Right ventricle myocardium inferior (tissue), 1 donor: ENCODE measurements at regions not wholly inside any gene's neighbourhood (a gene's known extent, or its start where the extent isn't known, plus 50 kb on each side); places are given as distances from the start of the nearest gene placed in this dataset.
"Not testable (repeated sequence)": the region's sequence is repeated elsewhere in the genome, so short reads cannot be mapped to it uniquely, and the experiment has no call there.

Experiments used
- ATAC-seq: fragments of 200-7000 bp; cut with Tn5 transposase; one replicate; pipeline ENCODE4 v1.9.1; 2020; ENCODE audit warnings: mild to moderate bottlenecking, moderate library complexity
- DNase-seq: peaks from one replicate; pipeline ENCODE4 v3.0.0; 2021; ENCODE audit errors: missing footprints
- intact Hi-C: fragments of 100-400 bp; cut with DNase I; formaldehyde crosslinking; loops from one replicate; pipeline ENCODE4 v1.11.0; 2022
- donor health status: DM: no; HTN: yes; CAD: no; lungs with severe emphysema.

DNA sequence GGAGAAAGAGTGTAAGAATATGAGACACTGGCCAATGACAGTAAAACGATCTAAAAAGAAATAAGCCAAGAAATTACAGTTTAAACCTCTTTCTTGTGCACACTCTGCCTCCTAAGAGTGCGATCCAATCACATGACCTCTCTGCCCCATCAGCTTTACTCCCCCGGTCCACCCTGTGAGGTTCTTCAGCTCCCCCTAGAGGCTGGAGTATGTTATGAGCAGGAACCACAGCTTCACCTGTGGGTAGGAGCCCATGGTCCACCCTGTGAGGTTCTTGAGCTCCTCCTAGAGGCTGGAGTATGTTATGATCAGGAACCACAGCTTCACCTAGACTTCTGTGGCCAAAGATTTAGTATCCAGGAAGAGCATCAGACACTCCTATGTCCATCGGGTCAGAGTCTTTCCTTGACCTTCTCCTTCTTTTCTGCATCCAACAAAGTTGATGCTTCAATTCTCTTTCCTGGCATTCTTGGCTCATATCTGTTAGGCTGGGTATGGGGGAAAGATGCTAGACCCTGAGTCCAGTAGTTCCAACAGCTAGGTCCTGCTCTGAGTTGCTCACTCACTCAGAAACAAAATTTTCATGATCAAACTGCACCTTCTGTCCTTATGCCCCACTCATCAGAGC is 164.0 kb downstream of the MINAR1 start:
- peak; percentile 57 for ATAC-seq
- no peak for DNase-seq
- intact Hi-C loops: no loop called here

DNA sequence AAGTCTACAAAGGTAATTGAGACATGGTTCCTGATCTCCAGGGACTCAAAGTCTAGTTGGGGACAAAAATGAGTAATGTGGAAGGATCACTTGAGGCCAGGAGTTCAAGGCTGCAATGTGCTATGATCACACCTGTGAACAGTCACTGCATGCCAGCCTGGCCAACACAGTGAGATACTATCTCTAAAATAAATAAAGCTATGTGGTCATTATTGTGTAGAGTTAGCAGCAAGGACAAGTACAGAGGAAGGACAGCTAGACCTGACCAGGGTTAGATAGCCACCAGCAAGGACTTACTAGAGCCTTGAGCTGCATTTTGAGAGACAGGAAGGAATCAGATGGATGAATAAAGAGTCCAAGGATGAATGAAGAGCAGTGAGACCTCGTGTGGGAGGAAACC is 166.5 kb downstream of the MINAR1 start:
- DNase-seq (no peak), ATAC-seq (no peak)
- intact Hi-C loops: no loop called here

DNA sequence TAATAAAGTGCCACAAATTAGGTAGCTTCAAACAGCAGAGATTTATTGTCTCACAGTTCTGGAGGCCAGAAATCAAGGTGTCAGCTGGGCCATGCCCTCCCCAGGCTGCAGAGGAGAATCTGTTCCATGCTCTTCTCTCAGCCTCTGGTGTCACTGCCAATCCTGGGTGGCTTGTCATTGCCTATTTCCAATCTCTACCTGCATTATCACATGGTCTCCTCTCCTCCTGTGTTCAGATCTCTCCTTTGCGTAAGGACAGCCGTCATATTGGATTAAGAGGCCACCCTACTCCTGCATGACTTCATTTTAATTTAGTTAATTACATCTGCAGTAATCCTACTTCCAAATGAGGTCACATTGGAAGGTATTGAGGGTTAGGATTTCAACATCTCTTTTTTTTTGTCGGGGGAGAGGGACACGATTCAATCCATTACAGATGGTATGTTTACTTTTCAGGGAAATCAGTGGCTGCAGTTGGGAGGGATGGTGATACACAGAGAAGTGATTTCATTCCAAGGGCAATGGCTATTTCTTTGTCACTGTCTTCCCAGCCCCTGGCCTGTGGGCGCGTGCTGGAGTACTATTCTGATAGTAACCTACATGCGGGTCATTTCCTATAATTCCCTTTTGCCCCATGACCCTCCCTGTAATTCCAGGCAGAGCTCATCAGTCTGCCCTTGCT is 169.4 kb downstream of the MINAR1 start:
- no peak for ATAC-seq
- intact Hi-C loops: no loop called here
- DNase-seq: no peak

DNA sequence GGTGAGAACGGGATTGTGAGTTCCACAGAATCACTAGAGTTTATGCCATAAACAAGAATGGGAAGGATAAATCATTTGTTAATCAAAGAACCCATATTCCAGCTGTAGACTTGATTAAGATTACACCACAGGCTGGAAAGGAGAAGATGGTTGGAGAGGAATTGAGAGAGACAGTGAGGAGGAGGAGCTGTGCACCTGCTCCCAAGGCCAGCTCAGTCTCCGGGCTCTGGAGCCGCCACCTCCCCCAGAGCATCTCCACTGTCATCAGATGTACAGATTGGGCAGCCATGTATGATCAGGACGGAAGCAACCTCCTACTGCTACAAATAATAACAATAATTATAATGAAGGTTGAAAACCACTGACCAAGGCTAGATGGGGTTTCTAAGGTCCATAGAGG is 170.0 kb downstream of the MINAR1 start:
- DNase-seq (no peak), ATAC-seq (no peak)
- intact Hi-C loops: no loop called here

DNA sequence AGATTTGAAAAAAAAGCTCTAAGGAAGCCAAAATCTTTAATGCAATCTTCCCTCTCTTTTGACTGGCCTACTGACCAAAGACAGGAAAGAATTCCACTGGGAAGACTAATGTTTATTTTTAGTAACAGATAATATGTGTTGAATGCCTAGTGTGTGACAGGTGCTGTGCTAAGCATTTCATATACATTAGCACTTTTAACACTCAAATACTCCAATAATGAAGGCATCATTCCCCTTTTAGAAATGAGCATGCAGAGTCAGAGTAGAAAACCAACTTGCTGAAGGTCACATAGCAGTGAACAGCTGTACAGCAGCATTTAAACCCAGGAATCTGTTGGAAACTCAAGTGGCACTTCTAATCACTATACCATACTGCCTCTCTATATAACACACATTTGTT is 170.6 kb downstream of the MINAR1 start:
- intact Hi-C loops: no loop called here
- ATAC-seq (no peak), DNase-seq (no peak)

DNA sequence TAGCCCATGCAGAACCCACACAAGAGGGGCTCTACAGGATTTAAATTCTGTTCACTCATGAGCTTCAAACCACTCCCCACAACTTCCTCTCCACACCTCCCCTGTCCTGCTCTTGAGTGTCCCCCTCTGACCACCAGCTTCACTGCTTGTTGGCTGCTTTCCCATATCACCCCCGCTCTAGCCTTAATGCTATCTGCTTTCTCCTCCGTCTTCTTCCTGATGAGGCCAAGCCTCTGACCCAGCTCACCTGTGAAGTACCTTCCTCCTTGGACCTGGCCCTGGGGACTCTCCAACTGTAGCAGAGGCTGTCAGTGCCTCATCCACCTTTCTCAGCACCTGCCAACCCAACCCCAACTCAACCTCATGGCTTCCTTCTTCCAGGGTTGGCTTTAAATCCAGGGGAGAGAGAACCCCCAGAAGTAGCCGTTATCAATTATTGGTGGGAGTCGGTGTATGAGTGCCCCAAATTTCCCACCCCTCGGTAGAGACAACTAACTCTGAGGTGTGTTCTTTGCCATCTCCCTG is 174.8 kb downstream of the MINAR1 start:
- DNase-seq: no peak
- ATAC-seq: no peak
- intact Hi-C loops: no loop called here

DNA sequence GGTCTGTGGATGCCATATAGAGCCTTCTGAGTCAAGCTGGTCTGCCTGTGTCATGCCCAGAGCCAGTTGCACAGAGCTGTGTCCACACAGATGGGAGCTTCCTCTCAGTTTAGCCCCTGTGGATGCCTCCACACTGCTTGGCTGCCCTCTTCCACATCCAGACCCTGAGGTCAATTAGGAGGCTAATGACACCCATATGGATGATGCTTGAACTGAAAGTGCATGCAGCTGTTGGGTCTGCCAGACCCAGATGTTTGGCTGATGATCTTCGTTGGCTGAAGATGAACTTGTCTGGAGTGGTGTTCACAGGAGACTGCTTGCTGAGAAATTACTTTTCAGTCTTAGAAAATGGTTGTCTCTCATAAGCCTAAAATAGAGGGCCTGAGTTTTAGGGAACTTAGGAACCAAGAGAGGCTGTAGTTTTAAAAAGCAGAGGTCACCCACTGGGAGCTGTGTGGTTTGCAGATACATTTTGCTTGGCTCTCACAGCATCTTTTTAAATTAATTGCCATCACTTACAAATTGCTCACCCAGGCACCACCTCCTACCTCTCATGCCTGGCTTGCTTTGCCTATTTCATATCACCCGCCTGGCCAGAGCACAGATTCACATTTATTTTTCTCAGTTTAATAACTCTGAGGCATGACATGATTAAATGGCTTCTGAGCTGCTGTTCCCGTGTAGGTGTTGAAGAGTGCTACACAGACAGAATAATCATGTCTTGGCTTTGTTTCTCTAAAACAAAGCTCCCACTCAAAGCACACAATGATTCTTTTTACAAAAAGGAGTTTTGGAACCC is 176.1 kb downstream of the MINAR1 start:
- DNase-seq: no peak
- ATAC-seq: no peak
- intact Hi-C loops: no loop called here

DNA sequence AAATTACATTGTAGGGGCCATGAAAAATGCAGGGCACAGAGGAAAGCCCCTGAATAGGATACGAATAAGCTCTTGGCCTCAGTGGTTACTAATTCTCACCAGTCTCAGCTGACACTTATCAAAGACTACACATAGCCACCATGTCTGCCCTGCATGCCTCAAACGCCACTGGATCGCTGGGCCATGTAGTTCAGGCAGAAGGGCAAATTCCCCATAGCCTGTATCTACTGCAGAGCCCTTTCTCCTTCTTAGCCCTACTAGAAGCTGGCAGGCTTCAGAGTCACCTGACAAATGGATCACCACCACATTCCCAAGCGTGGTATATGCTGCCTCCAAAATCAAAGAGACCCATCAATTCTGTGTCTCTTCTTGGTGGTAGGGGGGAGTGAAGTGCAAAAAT is 177.4 kb downstream of the MINAR1 start:
- DNase-seq: no peak
- intact Hi-C loops: no loop called here
- ATAC-seq: no peak

DNA sequence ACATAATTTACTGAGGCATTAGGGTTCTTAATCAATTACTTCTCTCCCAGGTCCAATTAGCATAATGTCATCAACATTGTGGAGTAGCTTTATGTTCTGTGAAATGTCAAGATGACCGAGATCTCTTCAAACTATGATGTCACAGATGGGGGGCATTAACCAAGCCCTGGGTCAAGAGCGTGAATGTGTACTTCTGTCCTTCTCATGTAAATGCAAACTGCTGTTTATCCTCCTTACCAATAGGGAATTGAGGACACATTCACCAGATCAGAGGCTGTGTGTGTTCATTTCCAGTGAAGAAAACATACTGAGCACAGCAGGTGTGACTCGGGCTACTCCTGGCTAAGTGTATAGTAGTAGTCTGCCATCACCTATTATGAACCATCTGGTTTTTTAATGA is 177.9 kb downstream of the MINAR1 start:
- DNase-seq (no peak), ATAC-seq (no peak)
- intact Hi-C loops: no loop called here

DNA sequence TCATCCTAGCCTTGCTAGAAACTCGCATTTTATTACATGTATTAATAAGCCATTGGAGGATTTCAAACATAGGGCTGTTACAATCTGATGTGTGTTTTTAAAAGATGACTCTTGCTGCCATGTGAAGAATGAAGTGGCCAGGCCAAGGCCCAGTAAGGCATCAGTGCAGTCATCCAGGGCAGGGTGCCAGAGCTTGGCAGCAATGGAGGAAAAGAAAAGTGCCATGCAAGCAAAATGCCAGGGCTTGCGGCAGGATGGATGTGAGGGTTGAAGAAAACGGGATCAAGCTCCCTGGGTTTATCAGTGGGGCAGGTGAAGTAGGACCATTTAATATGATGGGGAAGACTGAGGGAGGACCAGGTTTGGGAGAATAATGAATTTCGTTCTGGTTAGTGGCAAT is 183.6 kb downstream of the MINAR1 start:
- DNase-seq: no peak
- ATAC-seq: no peak
- intact Hi-C loops: no loop called here

DNA sequence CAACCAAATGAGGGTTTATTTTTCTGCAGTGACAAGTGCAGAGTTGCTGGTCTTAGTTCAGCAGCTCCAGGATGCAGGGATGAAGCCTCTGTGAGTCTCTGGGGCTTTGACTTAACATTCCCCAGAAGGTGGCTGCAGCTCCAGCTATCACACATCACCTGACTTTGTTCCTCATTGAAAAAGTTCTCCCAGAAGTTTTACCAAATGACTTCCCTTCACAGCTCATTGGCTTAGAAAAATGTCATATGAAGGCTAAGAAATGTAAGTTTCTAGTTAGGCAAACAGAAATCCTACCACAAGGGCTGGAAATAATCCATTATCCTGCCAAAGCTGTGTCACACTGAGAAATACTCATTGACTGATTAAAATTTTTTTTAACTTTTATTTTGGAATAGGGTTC is 184.9 kb downstream of the MINAR1 start:
- intact Hi-C loops: no loop called here
- ATAC-seq (no peak), DNase-seq (no peak)

DNA sequence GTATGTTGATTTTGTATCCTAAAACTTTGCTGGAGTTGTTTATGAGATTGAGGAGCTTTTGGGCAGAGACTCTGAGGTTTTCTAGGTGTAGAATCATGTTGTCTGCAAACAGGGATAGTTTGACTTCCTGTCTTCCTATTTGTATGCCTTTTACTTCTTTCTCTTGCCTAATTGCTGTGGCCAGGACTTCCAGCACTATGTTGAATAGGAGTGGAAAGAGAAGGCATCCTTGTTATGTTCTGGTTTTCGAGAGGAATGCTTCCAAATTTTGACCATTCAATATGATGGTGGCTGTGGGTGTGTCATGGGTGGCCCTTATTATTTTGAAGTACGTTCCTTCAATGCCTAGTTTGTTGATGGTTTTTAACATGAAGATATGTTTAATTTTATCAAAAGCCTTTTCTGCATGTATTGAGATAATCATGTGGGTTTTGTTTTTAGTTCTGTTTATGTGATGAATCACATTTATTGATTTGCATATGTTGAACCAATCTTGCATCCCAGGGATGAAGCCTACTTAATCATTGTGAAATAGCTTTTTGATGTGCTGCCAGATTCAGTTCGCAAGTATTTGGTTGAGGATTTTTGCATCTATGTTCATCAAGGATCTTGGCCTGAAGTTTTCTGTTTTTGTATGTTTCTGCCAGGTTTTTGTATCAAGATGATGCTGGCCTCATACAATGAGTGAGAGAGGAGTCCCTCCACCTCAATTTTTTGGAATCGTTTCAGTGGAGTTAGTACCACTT is 188.1 kb downstream of the MINAR1 start:
- intact Hi-C loops: no loop called here
- no peak for ATAC-seq
- DNase-seq: no peak

DNA sequence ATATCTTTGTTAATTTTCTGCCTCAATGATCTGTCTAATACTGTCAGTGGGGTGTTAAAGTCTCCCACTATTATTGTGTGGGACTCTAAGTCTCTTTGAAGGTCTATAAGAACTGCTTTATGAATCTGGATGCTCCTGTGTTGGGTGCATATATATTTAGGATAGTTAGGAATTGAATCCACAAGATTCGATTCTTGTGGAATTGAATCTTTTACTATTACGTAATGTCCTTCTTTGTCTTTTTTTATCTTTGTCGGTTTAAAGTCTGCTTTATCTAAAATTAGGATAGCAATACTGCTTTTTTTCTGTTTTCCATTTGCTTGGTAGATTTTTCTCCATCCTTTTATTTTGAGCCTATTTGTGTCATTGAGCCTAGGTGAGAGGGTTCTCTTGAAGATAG is 189.7 kb downstream of the MINAR1 start:
- intact Hi-C loops, DNase-seq, ATAC-seq: not testable (repeated sequence)

DNA sequence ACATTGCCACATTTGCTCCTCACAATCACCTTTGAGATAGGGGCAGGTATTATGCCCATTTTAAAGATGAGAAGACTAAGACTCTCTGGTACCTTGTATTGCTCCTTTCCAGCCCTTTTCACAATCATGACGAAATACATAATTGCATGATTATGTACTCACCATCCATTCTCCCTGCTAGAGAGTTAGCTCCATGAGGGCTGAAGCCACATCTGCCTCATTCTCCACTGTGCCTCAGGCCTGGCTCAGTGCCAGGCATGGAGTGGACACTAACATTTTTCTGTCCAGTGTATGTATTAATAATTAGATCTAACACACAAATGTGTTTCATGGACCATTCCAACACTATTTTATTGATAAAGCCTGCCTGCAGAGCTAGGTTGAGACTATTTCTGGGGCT is 191.4 kb downstream of the MINAR1 start:
- intact Hi-C loops: no loop called here
- ATAC-seq (no peak), DNase-seq (no peak)

DNA sequence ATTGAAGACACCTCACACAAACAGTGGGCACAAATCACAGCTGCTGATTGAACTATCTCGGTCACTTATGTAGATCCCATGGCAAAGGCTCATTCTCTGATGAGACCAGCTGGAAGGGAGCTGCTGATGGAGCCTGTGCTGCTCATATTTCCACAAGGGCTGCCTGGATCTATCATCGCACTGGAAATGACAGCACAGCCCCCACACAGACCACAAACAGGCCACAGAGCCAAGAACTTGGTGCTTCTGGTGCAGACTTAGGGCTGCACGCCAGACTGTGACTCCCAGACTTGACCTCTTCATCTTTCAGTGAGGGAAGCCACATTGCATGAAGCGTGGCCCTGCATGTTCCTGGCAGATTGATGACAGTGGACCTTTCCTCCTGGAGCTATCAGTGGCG is 197.6 kb downstream of the MINAR1 start:
- intact Hi-C loops: no loop called here
- DNase-seq (no peak), ATAC-seq (no peak)

DNA sequence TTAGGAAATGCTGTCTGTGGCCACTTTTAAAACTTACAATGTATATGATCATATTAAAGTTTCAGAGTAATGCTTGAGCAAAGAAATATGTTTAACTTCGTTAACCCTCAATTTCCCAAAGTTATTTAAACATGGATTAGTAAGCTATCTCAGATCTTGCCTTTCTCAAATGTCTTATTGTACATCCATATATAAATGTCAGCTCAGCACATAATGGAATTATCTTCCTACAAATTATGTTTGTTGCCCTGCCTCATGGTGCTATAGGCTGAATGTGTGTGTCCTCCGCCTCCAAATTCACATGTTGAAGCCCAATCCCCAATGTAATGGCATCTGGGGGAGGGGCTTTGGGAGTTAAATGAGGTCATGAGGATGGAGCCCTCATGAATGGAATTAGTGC is 200.3 kb downstream of the MINAR1 start:
- no peak for DNase-seq
- no peak for ATAC-seq
- intact Hi-C loops: no loop called here

DNA sequence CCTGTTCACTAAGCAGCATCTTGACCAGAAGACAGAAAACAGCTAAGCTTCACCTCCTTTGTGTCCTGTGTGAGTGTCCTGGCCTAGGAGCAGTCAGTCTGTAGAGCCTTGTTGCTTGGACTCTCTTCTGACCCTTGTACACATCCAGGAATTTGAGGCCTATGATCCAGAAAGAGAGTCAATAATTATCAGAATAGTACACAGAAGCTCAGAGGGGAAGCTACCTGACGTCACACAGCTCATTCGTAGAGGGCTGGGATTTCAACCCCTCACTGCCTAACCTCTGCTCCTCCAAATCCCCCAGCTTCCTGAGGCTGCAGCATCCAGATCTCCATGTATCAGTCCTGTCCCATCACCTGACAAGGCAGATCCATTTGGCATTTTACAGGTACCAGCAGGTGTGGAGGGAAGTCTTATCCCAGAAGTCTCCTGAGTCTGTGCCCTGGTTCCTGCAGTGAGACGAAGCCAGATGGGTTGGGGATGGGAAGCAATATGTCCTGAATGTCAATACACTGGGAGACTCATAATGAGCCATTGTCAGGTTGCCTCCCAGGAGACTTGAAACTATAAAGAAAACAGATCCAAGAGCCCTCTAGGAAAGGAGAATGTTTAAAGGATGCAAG is 203.1 kb downstream of the MINAR1 start:
- intact Hi-C loops: no loop called here
- ATAC-seq: no peak
- no peak for DNase-seq

DNA sequence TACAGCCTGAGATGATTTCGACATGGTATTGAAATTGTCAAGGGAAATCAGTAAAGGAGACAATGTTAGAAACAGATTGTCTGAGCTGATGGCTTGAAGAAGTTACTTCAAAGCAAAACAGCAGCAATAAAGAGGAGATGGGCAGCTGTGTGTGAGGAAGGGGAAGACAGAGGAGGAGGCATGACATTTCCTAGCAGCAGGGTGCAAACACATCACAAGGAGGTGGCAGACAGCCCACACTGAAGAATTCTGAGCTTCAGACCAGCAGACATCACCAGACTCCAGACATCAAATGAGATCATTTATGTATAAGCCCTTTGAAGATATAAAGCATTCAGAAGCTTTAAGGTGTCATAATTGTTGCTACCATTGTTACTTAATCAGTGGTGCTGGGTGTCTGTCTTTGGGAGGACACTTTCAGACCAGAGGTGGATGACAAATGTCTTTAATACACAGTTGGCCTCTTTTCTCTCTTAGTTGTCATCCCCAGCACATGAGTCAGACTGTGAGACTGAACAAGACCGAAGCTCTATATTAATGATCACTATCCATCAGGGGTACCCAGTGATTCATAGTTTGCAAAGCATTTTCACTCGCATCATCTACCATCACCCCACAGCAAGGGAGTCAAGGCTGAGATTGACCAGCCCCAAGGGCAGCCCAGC is 203.9 kb downstream of the MINAR1 start:
- no peak for DNase-seq
- ATAC-seq: no peak
- intact Hi-C loops: no loop called here
